ENCODE measurements at regions not wholly inside any gene's neighbourhood (a gene's known extent, or its start where the extent isn't known, plus 50 kb on each side); places are given as distances from the start of the nearest gene placed in this dataset.
"Not testable (repeated sequence)": the region's sequence is repeated elsewhere in the genome, so short reads cannot be mapped to it uniquely, and the experiment has no call there.

- not testable (repeated sequence) for TF ChIP-seq POLR2A (IDR thresholded peaks at IDR 0.05); CTCF (IDR thresholded peaks at IDR 0.05 in 4 of 5, conservative IDR thresholded peaks at IDR 0.05 in 1 of 5)
These were observed 126.2 kb upstream of the KLF12 start for GRCh38 chr13:74260420-74260819.

All from gastrocnemius medialis (tissue), 4 donors.